ENCODE measurements at regions not wholly inside any gene's neighbourhood (a gene's known extent, or its start where the extent isn't known, plus 50 kb on each side); places are given as distances from the start of the nearest gene placed in this dataset.
A peak's percentile ranks its signal among the peaks of the same experiment; 100 is the strongest.

GRCh38 chr3:87413814-87414213 is 137.4 kb upstream of the POU1F1 start:
- DNase-seq (ENCODE audit: low read depth): no peak

- DNase-seq (ENCODE audit: low read depth): no peak
These were observed 133.7 kb upstream of the POU1F1 start for GRCh38 chr3:87410110-87410509.

DNA sequence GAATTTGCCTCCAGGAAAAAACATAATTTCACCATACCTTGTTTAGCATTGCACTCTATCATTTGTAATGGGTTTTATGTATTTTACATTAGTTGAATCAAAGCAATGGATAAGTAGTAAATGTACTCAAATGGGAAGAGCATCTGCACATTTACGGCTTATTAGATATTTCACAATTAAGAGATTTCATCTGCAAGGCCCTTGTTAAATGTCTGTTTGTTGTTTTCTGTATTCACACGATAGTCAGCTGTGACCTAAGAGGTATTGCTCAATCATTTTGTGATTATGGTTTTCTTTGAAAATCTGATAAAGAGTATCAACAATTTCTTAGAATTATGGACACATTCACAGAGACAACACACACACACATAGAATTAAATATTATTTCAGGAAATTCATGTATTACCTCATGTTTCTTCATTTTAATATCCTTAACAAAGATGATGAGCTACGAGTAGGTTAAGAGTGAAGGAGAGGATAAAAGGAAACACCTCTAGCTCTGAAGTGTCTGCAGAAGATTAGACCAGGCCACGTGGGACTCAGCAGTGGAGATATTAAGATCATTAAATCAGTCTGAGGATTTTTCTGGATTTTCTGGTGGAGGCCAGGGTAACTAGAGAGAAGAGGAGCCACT is 121.9 kb upstream of the POU1F1 start:
- DNase-seq (ENCODE audit: low read depth): no peak

DNA sequence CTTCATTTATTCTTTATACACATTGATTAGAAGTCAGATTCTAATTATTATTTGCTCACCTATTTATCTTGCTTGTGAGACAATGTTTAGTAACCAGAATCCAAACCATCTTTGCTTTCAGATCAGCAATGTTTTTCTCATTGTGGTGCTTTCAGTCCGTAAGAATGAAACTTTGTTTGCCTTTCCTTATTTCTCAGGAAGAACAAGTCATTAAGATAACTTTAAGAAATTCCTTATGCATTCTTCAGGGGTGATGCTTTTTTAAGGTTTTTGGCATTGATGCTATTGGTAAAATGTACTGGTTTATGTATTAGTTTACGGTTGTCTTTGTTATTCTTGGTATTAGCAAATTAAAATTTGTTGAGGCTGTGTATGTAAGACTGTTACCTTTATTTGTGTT is 120.8 kb upstream of the POU1F1 start:
- DNase-seq (ENCODE audit: low read depth): no peak

GRCh38 chr3:87390821-87391220 is 114.4 kb upstream of the POU1F1 start:
- DNase-seq (ENCODE audit: low read depth): no peak

GRCh38 chr3:87390353-87390752 is 114.0 kb upstream of the POU1F1 start:
- no peak for DNase-seq (ENCODE audit: low read depth)

GRCh38 chr3:87375231-87375682 is 98.9 kb upstream of the POU1F1 start:
- DNase-seq (ENCODE audit: low read depth): no peak

- no peak for DNase-seq (ENCODE audit: low read depth)
These were observed 93.6 kb upstream of the POU1F1 start for GRCh38 chr3:87370007-87370406.

- DNase-seq (ENCODE audit: low read depth): no peak
These were observed 91.4 kb upstream of the POU1F1 start for GRCh38 chr3:87367736-87368135.

DNA sequence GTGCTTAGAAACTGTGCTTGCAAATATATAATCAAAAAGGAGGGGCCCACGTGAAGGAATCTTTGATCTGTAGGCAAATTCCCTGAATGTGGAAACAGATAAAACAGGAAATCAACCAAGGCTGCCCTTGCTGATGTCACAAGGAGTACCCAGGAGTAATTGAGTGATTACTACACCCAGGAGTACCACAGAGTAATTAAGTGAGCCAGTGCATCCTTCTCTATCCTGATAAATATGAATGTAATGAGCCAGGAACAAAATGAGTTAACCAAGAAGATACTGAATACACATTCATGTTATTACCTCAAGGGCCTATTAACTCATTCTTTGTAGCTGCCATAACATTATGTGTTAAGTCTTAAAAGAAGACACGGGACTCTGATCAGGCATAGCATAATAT is 87.3 kb upstream of the POU1F1 start:
- DNase-seq (ENCODE audit: low read depth): no peak

DNA sequence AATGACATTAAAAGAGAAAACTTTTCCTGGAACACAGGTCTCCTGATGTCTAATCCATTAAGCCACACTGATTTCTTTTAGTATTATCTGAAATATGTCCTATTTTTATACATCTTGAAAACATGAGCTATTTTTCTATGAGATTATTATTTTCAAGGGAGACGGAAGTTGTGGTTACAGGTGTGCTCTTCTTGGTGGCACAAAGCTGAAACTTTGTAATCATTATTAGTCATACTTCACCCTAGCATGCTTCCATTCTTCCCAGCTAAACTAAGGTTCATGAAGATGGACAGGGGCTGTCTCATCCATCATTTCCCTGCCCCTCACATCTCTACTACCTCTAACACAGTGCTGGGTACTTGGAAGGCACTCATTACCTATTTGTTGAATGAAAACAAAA is 85.6 kb upstream of the POU1F1 start:
- no peak for DNase-seq (ENCODE audit: low read depth)

DNA sequence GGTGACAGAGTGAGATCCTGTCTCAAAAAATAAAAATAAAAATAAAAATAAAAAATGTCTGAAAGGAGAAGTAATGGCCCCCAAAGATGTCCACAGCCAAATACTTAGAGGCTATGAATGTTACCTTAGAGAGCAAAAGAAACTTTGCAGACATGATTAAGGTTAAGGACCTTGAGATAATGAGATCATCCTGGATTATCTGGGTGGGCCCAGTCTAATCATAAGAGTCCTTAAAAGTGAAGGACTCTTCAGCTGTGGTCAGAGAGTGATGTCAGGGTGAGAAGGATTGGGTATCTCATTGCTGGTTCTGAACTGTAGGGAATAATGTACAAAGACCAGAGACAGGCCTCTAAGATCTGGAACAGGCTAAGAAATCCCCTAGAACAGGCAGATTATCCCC is 84.9 kb upstream of the POU1F1 start:
- no peak for DNase-seq (ENCODE audit: low read depth)

DNA sequence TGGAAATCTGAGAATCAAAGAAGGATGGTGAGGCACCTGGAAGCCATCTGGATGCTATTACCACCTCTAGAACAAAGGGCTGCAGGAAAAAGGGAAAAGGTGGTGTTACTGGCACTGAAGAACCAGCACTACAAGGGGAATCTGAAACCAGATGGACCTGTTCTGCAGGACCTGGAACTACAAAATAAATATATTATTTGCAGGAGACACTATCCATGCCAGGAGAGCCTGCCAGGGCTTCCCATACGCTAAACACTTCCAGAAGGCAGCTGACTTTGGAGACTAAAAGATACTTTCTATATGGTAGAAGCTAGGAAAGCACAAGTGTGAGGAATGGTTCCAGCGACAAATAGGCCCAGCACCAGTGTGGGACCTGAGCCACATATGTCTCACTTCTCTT is 83.4 kb upstream of the POU1F1 start:
- DNase-seq (ENCODE audit: low read depth): no peak

- DNase-seq (ENCODE audit: low read depth): no peak
These were observed 82.6 kb upstream of the POU1F1 start for GRCh38 chr3:87359025-87359424.

GRCh38 chr3:87358066-87358465 is 81.7 kb upstream of the POU1F1 start:
- DNase-seq (ENCODE audit: low read depth): no peak

DNA sequence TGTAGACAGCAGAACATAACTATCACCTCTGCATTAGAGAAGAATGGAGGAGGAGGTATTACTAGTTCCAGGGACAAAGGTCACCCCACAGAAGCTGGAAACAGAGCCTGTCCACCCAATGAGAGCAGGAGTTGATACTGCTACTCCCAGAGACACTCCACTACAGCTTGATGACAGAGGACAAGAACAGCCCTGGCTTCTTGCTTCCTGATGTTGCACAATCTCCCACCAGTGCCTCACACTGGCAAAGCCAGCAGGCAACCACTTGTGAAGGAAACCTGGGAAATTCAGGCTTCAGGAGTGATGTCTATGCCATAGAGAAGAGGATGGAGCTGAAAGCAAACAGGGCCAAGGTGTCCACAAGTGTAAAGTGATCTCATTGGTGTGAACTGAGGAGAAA is 78.0 kb upstream of the POU1F1 start:
- DNase-seq (ENCODE audit: low read depth): no peak

DNA sequence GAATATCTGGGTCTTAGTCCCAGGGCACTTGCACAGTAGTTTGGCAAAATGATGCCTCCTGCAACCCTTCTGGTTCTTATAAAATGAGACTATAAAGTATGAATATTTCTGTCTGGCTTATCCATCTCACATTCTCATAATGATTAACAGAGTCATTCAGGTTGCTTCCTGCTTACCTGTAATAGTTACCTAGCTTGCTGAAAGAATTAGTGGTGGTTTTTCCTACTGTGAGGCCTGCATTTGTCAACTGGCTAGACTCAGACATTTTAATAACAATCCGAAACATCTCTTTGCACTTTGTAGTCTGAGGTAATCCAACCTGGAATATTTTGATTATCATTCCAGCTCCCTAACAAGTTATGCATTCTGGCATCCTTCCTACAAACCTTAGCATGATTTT is 75.6 kb upstream of the POU1F1 start:
- DNase-seq (ENCODE audit: low read depth): no peak

GRCh38 chr3:87350367-87351199 is 74.2 kb upstream of the POU1F1 start:
- no peak for DNase-seq (ENCODE audit: low read depth)

DNA sequence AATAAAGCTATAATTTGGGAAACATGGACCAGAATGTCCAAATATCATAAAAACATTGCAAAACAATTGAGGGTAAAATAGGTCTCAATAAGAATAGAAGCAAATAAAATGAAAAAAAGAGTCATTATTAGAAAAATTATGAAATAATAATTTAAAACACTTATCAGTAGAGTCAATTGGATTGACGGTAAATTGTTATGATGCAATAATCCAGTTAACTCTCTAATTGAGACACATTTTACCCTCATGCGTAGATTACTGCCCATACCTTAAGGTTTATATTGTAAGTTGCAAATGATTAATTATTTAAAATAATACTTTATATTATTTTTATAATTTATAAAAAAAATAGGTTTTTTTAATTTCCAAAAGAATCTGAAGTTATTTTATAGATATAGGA is 73.4 kb upstream of the POU1F1 start:
- no peak for DNase-seq (ENCODE audit: low read depth)

DNA sequence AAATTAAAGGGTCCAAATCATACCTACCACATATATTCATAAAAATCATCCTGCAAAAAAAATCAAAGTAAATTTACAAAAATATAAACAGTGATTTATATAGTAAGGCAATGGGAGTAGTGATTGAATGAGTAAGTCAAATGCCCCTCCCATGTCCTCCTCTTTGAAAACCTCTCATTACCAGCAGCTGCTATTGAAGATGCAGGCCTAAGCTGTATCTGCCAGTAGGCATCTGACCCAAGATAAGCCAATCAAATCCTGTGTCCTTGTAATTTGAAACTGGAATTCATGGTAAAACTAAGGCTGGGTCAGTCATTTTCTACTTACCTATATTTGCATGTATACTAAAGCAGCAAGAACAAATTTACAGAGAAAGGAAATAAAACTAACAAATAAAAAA is 60.4 kb upstream of the POU1F1 start:
- no peak for DNase-seq (ENCODE audit: low read depth)

DNA sequence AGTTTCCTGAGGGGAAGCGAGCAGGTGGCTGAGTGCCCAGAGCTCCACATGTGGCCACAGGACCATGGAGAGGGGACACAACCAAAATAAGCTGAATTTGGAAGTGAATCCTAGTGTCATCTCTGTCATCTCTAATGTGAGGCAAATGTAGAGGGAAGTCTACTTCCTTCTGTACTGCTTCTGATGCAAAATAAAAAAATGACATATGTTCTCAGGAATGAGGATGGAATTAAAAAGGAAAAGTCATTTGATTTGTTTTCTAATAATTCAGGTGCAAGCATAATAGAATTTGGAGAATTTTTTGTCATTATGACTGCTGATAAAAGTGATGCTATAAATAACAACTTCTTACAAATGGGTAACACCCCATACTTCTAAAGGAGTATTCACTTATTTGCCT is 59.5 kb upstream of the POU1F1 start:
- no peak for DNase-seq (ENCODE audit: low read depth)

DNA sequence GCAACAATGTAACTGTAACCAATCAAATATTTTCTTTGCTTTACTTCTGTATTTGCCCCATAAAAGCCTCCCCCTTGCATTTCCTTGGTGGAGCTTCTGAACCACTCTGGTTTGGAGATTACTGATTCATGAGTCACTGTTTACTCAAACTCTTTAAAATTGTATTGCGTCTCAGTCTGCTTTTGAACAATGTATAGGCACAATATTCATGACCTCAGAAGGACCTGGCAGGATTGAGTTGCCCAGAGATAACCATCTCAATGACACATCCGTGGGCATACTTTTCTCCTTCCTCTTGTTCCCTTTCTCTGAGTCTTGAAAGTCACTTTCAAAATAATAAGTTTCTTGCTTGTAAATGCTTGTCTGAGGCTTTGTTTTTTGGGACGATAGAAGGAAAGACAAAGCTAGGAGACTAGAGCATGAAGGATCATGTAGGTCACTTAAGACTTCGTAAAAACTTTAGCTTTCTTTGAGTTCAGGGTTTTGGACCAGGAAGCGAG is 57.1 kb upstream of the POU1F1 start:
- peak; percentile 81 for DNase-seq (ENCODE audit: low read depth)

DNA sequence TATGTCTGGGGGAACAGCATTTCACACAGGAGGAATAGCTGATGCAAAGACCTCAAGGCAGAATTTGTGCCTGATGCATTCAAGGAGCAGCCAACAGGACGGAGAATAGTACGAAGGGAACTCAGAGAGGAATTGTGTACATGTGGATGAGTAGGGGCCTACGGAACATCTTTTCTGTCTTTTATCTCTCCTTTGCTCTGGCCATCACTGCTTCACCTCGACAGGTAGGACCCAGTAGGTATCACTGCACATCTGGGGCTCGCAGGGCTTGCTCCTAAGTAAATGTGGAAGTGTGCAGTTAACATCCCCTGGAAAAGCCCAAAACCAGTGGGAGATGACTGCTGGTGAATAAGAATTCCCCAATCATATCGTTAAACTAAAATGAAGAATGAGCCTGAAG is 56.4 kb upstream of the POU1F1 start:
- no peak for DNase-seq (ENCODE audit: low read depth)

DNA sequence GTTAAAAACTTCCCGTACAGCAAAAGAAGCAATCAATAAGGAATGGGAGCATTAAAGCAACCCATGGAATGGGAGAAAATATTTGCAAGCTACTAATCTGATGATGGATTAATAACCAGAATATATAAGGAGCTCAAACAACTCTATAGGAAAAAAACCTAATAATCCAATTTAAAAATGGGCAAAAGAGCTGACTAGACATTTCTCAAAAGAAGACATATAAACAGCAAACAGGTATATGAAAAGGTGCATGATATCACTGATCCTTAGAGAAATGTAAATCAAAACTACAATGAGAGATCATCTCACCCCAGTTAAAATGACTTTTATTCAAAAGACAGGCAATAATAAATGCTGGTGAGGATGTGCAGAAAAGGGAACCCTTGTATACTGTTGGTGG is 52.7 kb upstream of the POU1F1 start:
- no peak for DNase-seq (ENCODE audit: low read depth)
